ENCODE measurements at regions not wholly inside any gene's neighbourhood (a gene's known extent, or its start where the extent isn't known, plus 50 kb on each side); places are given as distances from the start of the nearest gene placed in this dataset.
A peak's percentile ranks its signal among the peaks of the same experiment; 100 is the strongest.

DNA sequence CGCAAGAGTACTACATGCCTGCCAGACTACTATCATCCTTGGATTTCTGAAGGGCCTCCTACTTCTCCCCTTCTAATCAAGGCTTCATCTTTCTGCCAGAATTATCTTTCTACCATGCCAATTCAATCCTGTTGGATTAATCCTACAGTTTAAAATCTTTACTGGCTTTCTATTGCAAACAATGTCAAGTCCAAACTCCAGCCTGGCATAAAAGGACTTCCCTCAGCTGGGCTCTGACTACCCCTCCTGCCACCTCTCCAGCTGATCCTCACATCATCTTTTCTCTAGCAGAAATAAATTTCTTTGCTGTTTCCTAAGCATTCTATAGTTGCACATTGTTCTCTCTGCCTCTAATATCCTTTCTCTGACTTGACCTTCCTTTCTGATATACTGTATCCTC, 119.7 kb upstream of the RAD23B start:
- DNase-seq (ENCODE audit: low read depth) = no peak

DNA sequence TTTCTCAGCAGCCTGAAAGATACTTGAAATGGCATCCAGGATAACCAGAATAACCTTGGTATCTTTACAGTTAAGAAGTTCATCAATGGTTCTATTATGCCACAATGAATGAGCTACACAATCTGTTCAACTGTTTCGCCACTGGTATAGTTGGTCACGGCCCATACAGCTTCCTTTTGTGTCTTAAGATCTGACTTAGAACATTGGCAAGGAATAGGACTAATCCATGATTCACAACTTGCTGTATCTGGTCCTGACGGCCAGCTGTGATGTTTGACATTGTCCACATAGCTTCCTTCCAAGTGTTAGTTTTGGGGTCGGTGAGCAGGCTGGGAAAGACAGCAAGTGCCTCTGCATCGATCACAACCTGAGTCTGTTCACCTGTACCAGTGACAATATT, 113.3 kb upstream of the RAD23B start:
- DNase-seq (ENCODE audit: low read depth) = peak; percentile 42

- DNase-seq (ENCODE audit: low read depth) = peak; percentile 39
These were observed 112.3 kb upstream of the RAD23B start for GRCh38 chr9:107170801-107171200.

GRCh38 chr9:107172160-107172978, 110.7 kb upstream of the RAD23B start:
- DNase-seq (ENCODE audit: low read depth) = peak; percentile 74

- no peak for DNase-seq (ENCODE audit: low read depth)
These were observed 110.1 kb upstream of the RAD23B start for GRCh38 chr9:107172979-107173347.

- DNase-seq (ENCODE audit: low read depth) = no peak
These were observed 109.5 kb upstream of the RAD23B start for GRCh38 chr9:107173422-107174180.

- DNase-seq (ENCODE audit: low read depth) = peak; percentile 72
These were observed 108.6 kb upstream of the RAD23B start for GRCh38 chr9:107174441-107174840.

DNA sequence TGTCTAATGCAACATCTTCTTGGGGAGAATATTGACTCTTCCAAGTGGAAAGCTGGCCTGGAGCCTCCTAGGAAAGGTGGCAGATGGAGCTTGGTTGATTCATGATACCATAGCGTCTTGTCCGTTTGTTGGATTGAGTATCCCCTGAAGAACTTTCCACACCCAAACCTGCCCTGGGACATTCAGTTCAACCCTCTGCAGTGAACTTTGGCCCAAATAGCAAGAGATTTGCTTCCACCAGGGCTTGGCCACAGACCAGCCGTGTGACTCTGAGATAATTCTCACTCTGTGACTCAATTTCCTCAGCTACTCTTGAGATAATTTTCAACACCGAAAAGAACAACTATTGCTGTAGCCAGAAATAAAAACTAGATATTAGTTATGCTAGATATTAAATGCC, 108.0 kb upstream of the RAD23B start:
- DNase-seq (ENCODE audit: low read depth) = no peak

- DNase-seq (ENCODE audit: low read depth) = no peak
These were observed 107.2 kb upstream of the RAD23B start for GRCh38 chr9:107175816-107176435.

GRCh38 chr9:107176436-107177151, 106.5 kb upstream of the RAD23B start:
- no peak for DNase-seq (ENCODE audit: low read depth)

- no peak for DNase-seq (ENCODE audit: low read depth)
These were observed 105.7 kb upstream of the RAD23B start for GRCh38 chr9:107177243-107177839.

DNA sequence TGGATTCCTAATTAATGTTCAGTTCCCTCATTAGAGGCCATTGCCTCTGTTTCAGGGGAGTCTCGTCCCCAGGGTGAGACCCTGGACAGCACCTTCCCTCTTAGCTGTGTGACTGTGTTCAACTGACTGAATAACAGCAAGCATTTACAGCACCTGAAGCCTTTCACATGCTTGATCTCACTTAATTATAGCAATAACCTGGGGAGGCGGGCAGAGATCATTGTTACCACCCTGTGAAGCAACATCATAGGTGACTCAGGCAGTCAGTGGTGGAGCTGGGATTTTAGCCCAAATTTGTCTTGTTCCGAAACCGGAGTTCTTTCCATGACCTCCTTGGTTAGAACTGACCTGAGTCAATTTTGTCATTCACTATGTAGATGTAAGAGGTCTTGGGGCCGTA, 105.2 kb upstream of the RAD23B start:
- DNase-seq (ENCODE audit: low read depth) = no peak

DNA sequence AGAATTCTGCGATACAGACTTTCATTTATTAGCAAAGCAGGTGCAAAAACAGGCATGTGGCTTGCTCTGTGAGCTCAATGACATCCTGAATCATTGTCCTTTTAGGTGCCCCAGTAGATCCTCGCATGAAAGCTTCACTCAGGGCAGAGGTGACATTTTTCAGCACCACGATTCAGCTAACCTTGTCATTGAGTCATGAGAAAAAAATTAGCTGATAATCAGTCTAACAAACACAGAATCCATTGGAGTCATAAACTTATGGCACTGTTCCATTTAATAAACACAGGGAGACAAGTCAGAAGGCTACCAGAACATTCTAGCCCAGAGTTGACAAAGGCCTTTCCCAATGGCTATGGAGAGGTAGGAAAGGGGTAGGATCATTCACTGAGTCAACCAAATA, 104.8 kb upstream of the RAD23B start:
- DNase-seq (ENCODE audit: low read depth) = no peak

GRCh38 chr9:107180206-107180605, 102.9 kb upstream of the RAD23B start:
- no peak for DNase-seq (ENCODE audit: low read depth)

DNA sequence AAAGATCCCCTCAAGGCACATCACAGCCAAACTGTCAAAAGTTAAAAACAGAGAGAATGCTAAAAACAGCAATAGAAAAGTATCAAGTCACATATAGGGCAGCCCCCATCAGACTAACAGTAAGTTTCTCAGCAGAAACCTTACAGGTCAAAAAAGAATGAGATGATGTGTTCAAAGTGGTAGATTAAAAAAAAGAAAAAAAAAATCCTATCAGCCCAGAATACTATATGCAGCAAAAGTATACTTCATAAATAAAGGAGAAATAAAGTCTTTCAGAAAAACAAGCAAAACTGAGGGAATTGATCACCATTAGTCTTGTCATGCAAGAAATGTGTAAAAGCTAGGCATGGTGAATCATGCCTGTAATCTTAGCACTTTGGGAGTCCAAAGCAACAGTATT, 99.9 kb upstream of the RAD23B start:
- DNase-seq (ENCODE audit: low read depth) = no peak

GRCh38 chr9:107188376-107188775, 94.7 kb upstream of the RAD23B start:
- no peak for DNase-seq (ENCODE audit: low read depth)

- DNase-seq (ENCODE audit: low read depth) = peak; percentile 61
These were observed 92.8 kb upstream of the RAD23B start for GRCh38 chr9:107190061-107190935.

GRCh38 chr9:107190936-107191290, 92.2 kb upstream of the RAD23B start:
- DNase-seq (ENCODE audit: low read depth) = no peak

GRCh38 chr9:107193251-107193650, 89.8 kb upstream of the RAD23B start:
- no peak for DNase-seq (ENCODE audit: low read depth)

GRCh38 chr9:107198718-107199117, 84.4 kb upstream of the RAD23B start:
- no peak for DNase-seq (ENCODE audit: low read depth)

DNA sequence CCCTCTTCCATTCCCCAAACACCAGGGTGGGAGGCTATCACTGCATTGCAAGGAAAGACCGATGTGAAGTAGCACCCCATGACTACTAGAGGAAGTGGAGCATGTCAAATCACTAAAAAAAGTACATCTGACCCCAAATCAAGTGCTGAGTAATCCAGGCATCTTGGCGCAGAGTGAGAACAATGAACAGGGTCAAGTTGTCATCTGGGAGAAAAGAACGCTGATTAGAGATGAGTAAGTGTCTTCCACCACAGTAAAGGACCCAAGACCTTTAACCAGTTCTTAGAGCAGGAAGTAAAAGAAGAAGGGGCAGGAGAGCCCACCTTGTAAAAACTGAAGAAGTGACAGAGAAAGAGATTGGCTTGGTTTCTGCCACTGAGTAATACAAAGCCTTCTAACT, 75.0 kb upstream of the RAD23B start:
- peak; percentile 85 for DNase-seq (ENCODE audit: low read depth)
